ENCODE measurements at regions not wholly inside any gene's neighbourhood (a gene's known extent, or its start where the extent isn't known, plus 50 kb on each side); places are given as distances from the start of the nearest gene placed in this dataset.

GRCh38 chr3:94564247-94564646, 501.4 kb downstream of the NSUN3 start:
- no peak overlapping the region for H3K4me2 ChIP-seq (replicated peaks; ENCODE audit: low read depth, low read length, poor library complexity, severe bottlenecking)
- H3K79me2 ChIP-seq (ENCODE audit: control insufficient read depth, insufficient read depth, low read length) = no peaks in the 10 kb centered on the region
- intact Hi-C loops (cut with micrococcal nuclease) = no loop called here
- H3K27me3 ChIP-seq (replicated peaks in 1 of 4; ENCODE audit: control extremely low read depth in 1 of 4, control insufficient read depth in 3 of 4, insufficient read depth in 4 of 4, low read length in 3 of 4) = no peaks in the 10 kb centered on the region
- DNase-seq (no peak), ATAC-seq (ENCODE audit: low read depth) (no peak)
- H3K4me3 Mint-ChIP-seq = no peak overlapping the region
- no CpG with 5 or more reads among the region's 1 CpG for WGBS (ENCODE audit: insufficient coverage)
- H3K4me1 ChIP-seq (ENCODE audit: control insufficient read depth in 2 of 2, insufficient read depth in 2 of 2, low read length in 2 of 2) = no peaks in the 10 kb centered on the region
- no peaks in the 10 kb centered on the region for H4K20me1 ChIP-seq (ENCODE audit: control insufficient read depth, insufficient read depth, low read length, poor library complexity, severe bottlenecking)
- POLR2A ChIA-PET = no interaction called here
- H3K9me3 ChIP-seq (ENCODE audit: control extremely low read depth in 1 of 3, control insufficient read depth in 2 of 3, insufficient read depth in 1 of 3, low read length in 2 of 3) = no peaks in the 10 kb centered on the region
- H3K4me3 ChIP-seq (ENCODE audit: control extremely low read depth in 1 of 5, extremely low read depth in 1 of 5, insufficient read depth in 1 of 5, low read depth in 2 of 5, low read length in 4 of 5) = no peak overlapping the region
- no peak overlapping the region for H3K9ac ChIP-seq (ENCODE audit: low read length)
- no peaks in the 10 kb centered on the region for H3K36me3 ChIP-seq (replicated peaks in 1 of 2; ENCODE audit: control extremely low read depth in 1 of 2, control insufficient read depth in 1 of 2, extremely low read depth in 1 of 2, insufficient read depth in 2 of 2, low read length in 1 of 2)
- H3K9me3 Mint-ChIP-seq (ENCODE audit: insufficient read depth) = peaks cover 2% of the 10 kb centered on the region
- H3K4me1 Mint-ChIP-seq = no peaks in the 10 kb centered on the region
- CTCF ChIA-PET = no interaction called here
- no peak for TF ChIP-seq CTCF (IDR thresholded peaks at IDR 0.05)
- no peak for TF ChIP-seq EZH2 (IDR thresholded peaks at IDR 0.05; ENCODE audit: borderline replicate concordance, insufficient read depth, low read depth, low read length, poor library complexity, severe bottlenecking)
- H2AFZ ChIP-seq (ENCODE audit: insufficient read depth, low read depth, low read length, poor library complexity, severe bottlenecking) = no peak overlapping the region
- H3K27ac ChIP-seq (ENCODE audit: low read length in 2 of 2) = no peak overlapping the region
- no peaks in the 10 kb centered on the region for H3K27me3 Mint-ChIP-seq
- no peak overlapping the region for H3K27ac Mint-ChIP-seq

- Mint-ChIP-seq H3K4me3 (no peak overlapping the region), H3K9me3 (ENCODE audit: insufficient read depth) (peaks cover 6% of the 10 kb centered on the region), H3K27ac (no peak overlapping the region), H3K4me1 (no peaks in the 10 kb centered on the region), H3K27me3 (no peaks in the 10 kb centered on the region)
- no peaks in the 10 kb centered on the region for H3K27me3 ChIP-seq (replicated peaks in 1 of 4; ENCODE audit: control extremely low read depth in 1 of 4, control insufficient read depth in 3 of 4, insufficient read depth in 4 of 4, low read length in 3 of 4)
- no peak overlapping the region for H3K4me3 ChIP-seq (ENCODE audit: control extremely low read depth in 1 of 5, extremely low read depth in 1 of 5, insufficient read depth in 1 of 5, low read depth in 2 of 5, low read length in 4 of 5)
- no peak overlapping the region for H2AFZ ChIP-seq (ENCODE audit: insufficient read depth, low read depth, low read length, poor library complexity, severe bottlenecking)
- H3K36me3 ChIP-seq (replicated peaks in 1 of 2; ENCODE audit: control extremely low read depth in 1 of 2, control insufficient read depth in 1 of 2, extremely low read depth in 1 of 2, insufficient read depth in 2 of 2, low read length in 1 of 2) = no peaks in the 10 kb centered on the region
- no peak overlapping the region for H3K9ac ChIP-seq (ENCODE audit: low read length)
- DNase-seq = no peak
- H3K27ac ChIP-seq (ENCODE audit: low read length in 2 of 2) = no peak overlapping the region
- H3K4me2 ChIP-seq (replicated peaks; ENCODE audit: low read depth, low read length, poor library complexity, severe bottlenecking) = no peak overlapping the region
- 0% methylated on average over 1 of the region's 1 CpG for WGBS (ENCODE audit: insufficient coverage)
- intact Hi-C loops (cut with micrococcal nuclease) = no loop called here
- no peak for TF ChIP-seq CTCF (IDR thresholded peaks at IDR 0.05)
- TF ChIP-seq EZH2 (IDR thresholded peaks at IDR 0.05; ENCODE audit: borderline replicate concordance, insufficient read depth, low read depth, low read length, poor library complexity, severe bottlenecking) = no peak
- H3K9me3 ChIP-seq (ENCODE audit: control extremely low read depth in 1 of 3, control insufficient read depth in 2 of 3, insufficient read depth in 1 of 3, low read length in 2 of 3) = no peaks in the 10 kb centered on the region
- ChIA-PET CTCF (no interaction called here), POLR2A (no interaction called here)
- no peaks in the 10 kb centered on the region for H4K20me1 ChIP-seq (ENCODE audit: control insufficient read depth, insufficient read depth, low read length, poor library complexity, severe bottlenecking)
- ATAC-seq (ENCODE audit: low read depth) = no peak
- H3K79me2 ChIP-seq (ENCODE audit: control insufficient read depth, insufficient read depth, low read length) = no peaks in the 10 kb centered on the region
- H3K4me1 ChIP-seq (ENCODE audit: control insufficient read depth in 2 of 2, insufficient read depth in 2 of 2, low read length in 2 of 2) = no peaks in the 10 kb centered on the region
Observed at GRCh38 chr3:94568041-94568440, 505.2 kb downstream of the NSUN3 start.

Data from B cell (primary cell).